GM23338 (cell line): ENCODE measurements at regions not wholly inside any gene's neighbourhood (a gene's known extent, or its start where the extent isn't known, plus 50 kb on each side); places are given as distances from the start of the nearest gene placed in this dataset.

Experiments
- ATAC-seq: fragments of 200-7000 bp; cut with Tn5 transposase; 3 replicates; pipeline ENCODE4 v1.9.1; 2020
- DNase-seq: peaks from one replicate; pipeline ENCODE4 v3.0.0-alpha.2; 2015; ENCODE audit warnings: low spot score
- H2AFZ ChIP-seq: fragments of 200-600 bp; sonication (generic); 2 replicates; pipeline ENCODE4 v1.8.0; 2016; ENCODE audit warnings: antibody characterized with exemption, mild to moderate bottlenecking, moderate library complexity
- H3F3A ChIP-seq: fragments of 200-600 bp; sonication (generic); replicated peaks from 2 replicates; pipeline ENCODE4 v1.8.0; 2017; ENCODE audit warnings: antibody characterized with exemption, mixed run types, low read depth
- H3K27ac ChIP-seq: fragments of 200-600 bp; sonication (generic); 2 replicates; pipeline ENCODE4 v1.6.1; 2016; ENCODE audit warnings: low read depth
- H3K27me3 ChIP-seq: fragments of 200-600 bp; sonication (generic); 2 replicates; pipeline ENCODE4 v1.8.0; 2016; ENCODE audit warnings: mild to moderate bottlenecking, mixed run types, moderate library complexity; ENCODE audit not compliant: insufficient read depth
- H3K36me3 ChIP-seq: fragments of 200-600 bp; sonication (generic); 2 replicates; pipeline ENCODE4 v1.8.0; 2016; ENCODE audit warnings: mild to moderate bottlenecking; ENCODE audit not compliant: insufficient read depth
- H3K4me1 ChIP-seq: fragments of 200-600 bp; sonication (generic); 2 replicates; pipeline ENCODE4 v1.8.0; 2016; ENCODE audit warnings: mild to moderate bottlenecking, moderate library complexity; ENCODE audit not compliant: insufficient read depth
- H3K4me2 ChIP-seq: fragments of 200-600 bp; sonication (generic); 2 replicates; pipeline ENCODE4 v1.7.1; 2017; ENCODE audit warnings: mixed run types
- H3K4me3 ChIP-seq: fragments of 200-600 bp; sonication (generic); 2 replicates; pipeline ENCODE4 v1.6.1; 2016; ENCODE audit warnings: mixed run types
- H3K79me2 ChIP-seq: fragments of 200-600 bp; sonication (generic); replicated peaks from 2 replicates; pipeline ENCODE4 v1.8.0; 2017; ENCODE audit warnings: mild to moderate bottlenecking; ENCODE audit not compliant: insufficient read depth
- H3K9me2 ChIP-seq: fragments of 200-600 bp; sonication (generic); 2 replicates; pipeline ENCODE4 v1.8.0; 2017; ENCODE audit not compliant: insufficient read depth
- H4K20me1 ChIP-seq: fragments of 200-600 bp; sonication (generic); replicated peaks from 2 replicates; pipeline ENCODE4 v1.8.0; 2017; ENCODE audit warnings: mild to moderate bottlenecking; ENCODE audit not compliant: insufficient read depth
- H3K27ac Mint-ChIP-seq: 2 replicates; pipeline ENCODE4 v1.8.0; 2020; ENCODE audit warnings: inconsistent platforms, mild to moderate bottlenecking, moderate library complexity, mixed read lengths
- H3K27me3 Mint-ChIP-seq: 3 replicates; pipeline ENCODE4 v1.8.0; 2022; ENCODE audit warnings: low read depth, mild to moderate bottlenecking, moderate library complexity, mixed read lengths, inconsistent platforms; ENCODE audit not compliant: insufficient read depth, poor library complexity
- H3K36me3 Mint-ChIP-seq: 3 replicates; pipeline ENCODE4 v1.8.0; 2021; ENCODE audit warnings: low read depth, mild to moderate bottlenecking, inconsistent platforms, moderate library complexity, mixed read lengths
- H3K4me1 Mint-ChIP-seq: 3 replicates; pipeline ENCODE4 v1.8.0; 2020; ENCODE audit warnings: mild to moderate bottlenecking, inconsistent platforms, mixed read lengths
- H3K4me3 Mint-ChIP-seq: 3 replicates; pipeline ENCODE4 v1.8.0; 2021; ENCODE audit warnings: moderate library complexity, mild to moderate bottlenecking, inconsistent platforms, mixed read lengths
- H3K9me3 Mint-ChIP-seq: 3 replicates; pipeline ENCODE4 v1.8.0; 2020; ENCODE audit warnings: moderate library complexity, mild to moderate bottlenecking, inconsistent platforms, mixed read lengths
- CREB1 ChIP-seq: fragments of 250-450 bp; sonication (Bioruptor Pico); IDR thresholded peaks from 2 replicates; pipeline ENCODE4 v1.5.0; 2020; ENCODE audit warnings: low read depth, mild to moderate bottlenecking, moderate library complexity
- CTCF ChIP-seq, 2 experiments: fragments of 200-600 bp in 1 of 2; sonication (generic) in 1 of 2; conservative IDR thresholded peaks; 2 replicates each; pipeline versions ENCODE4 v1.5.1 to v1.6.1; 2016 to 2017; ENCODE audit warnings: antibody characterized with exemption in 2 of 2, low read depth in 2 of 2, mild to moderate bottlenecking in 2 of 2, moderate library complexity in 1 of 2
- ETS1 ChIP-seq: IDR thresholded peaks from 2 replicates; pipeline ENCODE4 v1.6.1; 2016; ENCODE audit warnings: antibody characterized with exemption
- EZH2phosphoT487 ChIP-seq: fragments of 200-600 bp; sonication (generic); IDR thresholded peaks from one replicate; pipeline ENCODE4 v1.8.1; 2018; ENCODE audit warnings: antibody characterized with exemption; ENCODE audit not compliant: unreplicated experiment
- JUNB ChIP-seq: IDR thresholded peaks from one replicate; pipeline ENCODE4 v1.6.1; 2016; ENCODE audit warnings: antibody characterized with exemption; ENCODE audit not compliant: unreplicated experiment
- NANOG ChIP-seq: IDR thresholded peaks from 2 replicates; pipeline ENCODE4 v1.6.1; 2016; ENCODE audit warnings: antibody characterized with exemption, borderline replicate concordance
- POLR2AphosphoS5 ChIP-seq: IDR thresholded peaks from 2 replicates; pipeline ENCODE4 v1.6.1; 2016; ENCODE audit warnings: antibody characterized with exemption, low read depth
- REST ChIP-seq: IDR thresholded peaks from one replicate; pipeline ENCODE4 v1.6.1; 2018; ENCODE audit warnings: antibody characterized with exemption; ENCODE audit not compliant: unreplicated experiment
- STAT1 ChIP-seq: IDR thresholded peaks from one replicate; pipeline ENCODE4 v1.6.1; 2016; ENCODE audit warnings: antibody characterized with exemption; ENCODE audit not compliant: unreplicated experiment
- ZNF114 ChIP-seq: fragments of 250-450 bp; sonication (Bioruptor Pico); IDR thresholded peaks from 2 replicates; pipeline ENCODE4 v1.5.0; 2020; ENCODE audit warnings: mild to moderate bottlenecking, moderate library complexity
- ZNF331 ChIP-seq: fragments of 250-450 bp; sonication (Bioruptor Pico); IDR thresholded peaks from 2 replicates; pipeline ENCODE4 v1.5.0; 2020; ENCODE audit warnings: low read depth, mild to moderate bottlenecking, moderate library complexity

- Histone ChIP-seq H3K27me3 (no peaks in the 10 kb centered on the region), H3F3A (no peaks in the 10 kb centered on the region), H3K27ac (no peak overlapping the region), H2AFZ (no peak overlapping the region; the same call in 1 of the 2 replicates), H3K9me2 (peaks cover 3% of the 10 kb centered on the region; the same call in 1 of the 2 replicates), H3K4me2 (0 out of 2 replicates have a peak overlapping the region, but pooled peaks have one; percentile 18), H3K79me2 (no peaks in the 10 kb centered on the region), H4K20me1 (no peaks in the 10 kb centered on the region), H3K36me3 (no peaks in the 10 kb centered on the region), H3K4me1 (no peaks in the 10 kb centered on the region), H3K4me3 (no peak overlapping the region)
- Mint-ChIP-seq H3K4me1 (peaks cover 21% of the 10 kb centered on the region; the same call in 2 of the 3 replicates), H3K36me3 (no peaks in the 10 kb centered on the region), H3K9me3 (no peaks in the 10 kb centered on the region), H3K27me3 (peaks cover 1% of the 10 kb centered on the region), H3K4me3 (no peak overlapping the region), H3K27ac (0 out of 2 replicates have a peak overlapping the region, but pooled peaks have one; percentile 41)
- DNase-seq (no peak), ATAC-seq (no peak)
- TF ChIP-seq ZNF331 (CRISPR knock-in tag) = no peak
- no peak for TF ChIP-seq REST
- no peak for TF ChIP-seq EZH2phosphoT487
- no peak for TF ChIP-seq NANOG
- no peak for TF ChIP-seq CTCF (conservative IDR thresholded peaks at IDR 0.05; ENCODE audit: low read depth in 2 of 2)
- TF ChIP-seq ZNF114 (CRISPR knock-in tag) = no peak
- no peak for TF ChIP-seq ETS1
- TF ChIP-seq STAT1 = no peak
- TF ChIP-seq POLR2AphosphoS5 = no peak
- no peak for TF ChIP-seq JUNB
- no peak for TF ChIP-seq CREB1 (CRISPR knock-in tag)
These were observed 549.9 kb downstream of the RPS29 start for GRCh38 chr14:49036266-49036665.
